Osteocyte (in vitro differentiated cells): ENCODE measurements at regions not wholly inside any gene's neighbourhood (a gene's known extent, or its start where the extent isn't known, plus 50 kb on each side); places are given as distances from the start of the nearest gene placed in this dataset.
A peak's percentile ranks its signal among the peaks of the same experiment; 100 is the strongest.

Source experiments
- DNase-seq: peaks from one replicate; pipeline ENCODE4 v3.0.0; 2021; ENCODE audit warnings: mixed read lengths; ENCODE audit not compliant: unreplicated experiment; ENCODE audit errors: extremely low spot score
- H3K27ac Mint-ChIP-seq: one replicate; pipeline ENCODE4 v1.8.0; 2021; ENCODE audit warnings: mild to moderate bottlenecking, mixed read lengths; ENCODE audit not compliant: unreplicated experiment
- H3K27me3 Mint-ChIP-seq: one replicate; pipeline ENCODE4 v1.8.0; 2021; ENCODE audit warnings: mixed read lengths; ENCODE audit not compliant: unreplicated experiment
- H3K36me3 Mint-ChIP-seq: one replicate; pipeline ENCODE4 v1.8.0; 2021; ENCODE audit warnings: mixed read lengths; ENCODE audit not compliant: unreplicated experiment
- H3K4me1 Mint-ChIP-seq: one replicate; pipeline ENCODE4 v1.8.0; 2021; ENCODE audit warnings: mixed read lengths; ENCODE audit not compliant: unreplicated experiment
- H3K4me3 Mint-ChIP-seq: one replicate; pipeline ENCODE4 v1.8.0; 2021; ENCODE audit warnings: mild to moderate bottlenecking, moderate library complexity, mixed read lengths; ENCODE audit not compliant: unreplicated experiment
- H3K9me3 Mint-ChIP-seq: one replicate; pipeline ENCODE4 v1.8.0; 2021; ENCODE audit warnings: mixed read lengths; ENCODE audit not compliant: unreplicated experiment
- TF ChIP-seq, protein P1 (sequence below): fragments of 200-600 bp; sonication (generic); IDR thresholded peaks from 2 replicates; pipeline ENCODE4 v1.5.0; 2021; ENCODE audit warnings: antibody characterized with exemption, mild to moderate bottlenecking, moderate library complexity

DNA sequence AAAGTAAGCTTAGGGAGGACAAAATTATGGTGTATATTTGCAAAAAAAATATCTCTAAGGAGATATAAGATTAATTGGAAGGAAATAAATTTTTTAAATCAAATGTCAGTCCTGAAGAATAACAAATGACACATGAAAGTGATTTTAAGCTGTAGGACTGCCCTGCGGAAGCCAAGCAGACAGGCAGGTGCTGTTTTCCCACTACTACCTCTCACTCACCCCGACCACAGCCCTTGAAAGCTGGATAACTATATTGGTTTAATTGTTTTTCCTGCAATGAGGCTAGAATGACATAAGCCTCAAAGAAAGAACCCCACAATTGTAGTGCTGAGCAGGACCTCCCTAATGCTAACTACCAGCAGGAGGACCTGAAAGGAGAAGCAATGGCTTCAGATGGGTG lies 68.6 kb upstream of the VIPR2 start:
- DNase-seq: peak; percentile 10
- H3K4me1 Mint-ChIP-seq: no peaks in the 10 kb centered on the region
- H3K9me3 Mint-ChIP-seq: peaks cover 4% of the 10 kb centered on the region
- H3K27ac Mint-ChIP-seq: no peak overlapping the region
- no peaks in the 10 kb centered on the region for H3K36me3 Mint-ChIP-seq
- H3K27me3 Mint-ChIP-seq: no peaks in the 10 kb centered on the region
- TF ChIP-seq, protein P1, sequence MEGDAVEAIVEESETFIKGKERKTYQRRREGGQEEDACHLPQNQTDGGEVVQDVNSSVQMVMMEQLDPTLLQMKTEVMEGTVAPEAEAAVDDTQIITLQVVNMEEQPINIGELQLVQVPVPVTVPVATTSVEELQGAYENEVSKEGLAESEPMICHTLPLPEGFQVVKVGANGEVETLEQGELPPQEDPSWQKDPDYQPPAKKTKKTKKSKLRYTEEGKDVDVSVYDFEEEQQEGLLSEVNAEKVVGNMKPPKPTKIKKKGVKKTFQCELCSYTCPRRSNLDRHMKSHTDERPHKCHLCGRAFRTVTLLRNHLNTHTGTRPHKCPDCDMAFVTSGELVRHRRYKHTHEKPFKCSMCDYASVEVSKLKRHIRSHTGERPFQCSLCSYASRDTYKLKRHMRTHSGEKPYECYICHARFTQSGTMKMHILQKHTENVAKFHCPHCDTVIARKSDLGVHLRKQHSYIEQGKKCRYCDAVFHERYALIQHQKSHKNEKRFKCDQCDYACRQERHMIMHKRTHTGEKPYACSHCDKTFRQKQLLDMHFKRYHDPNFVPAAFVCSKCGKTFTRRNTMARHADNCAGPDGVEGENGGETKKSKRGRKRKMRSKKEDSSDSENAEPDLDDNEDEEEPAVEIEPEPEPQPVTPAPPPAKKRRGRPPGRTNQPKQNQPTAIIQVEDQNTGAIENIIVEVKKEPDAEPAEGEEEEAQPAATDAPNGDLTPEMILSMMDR: no peak
- no peak overlapping the region for H3K4me3 Mint-ChIP-seq

DNA sequence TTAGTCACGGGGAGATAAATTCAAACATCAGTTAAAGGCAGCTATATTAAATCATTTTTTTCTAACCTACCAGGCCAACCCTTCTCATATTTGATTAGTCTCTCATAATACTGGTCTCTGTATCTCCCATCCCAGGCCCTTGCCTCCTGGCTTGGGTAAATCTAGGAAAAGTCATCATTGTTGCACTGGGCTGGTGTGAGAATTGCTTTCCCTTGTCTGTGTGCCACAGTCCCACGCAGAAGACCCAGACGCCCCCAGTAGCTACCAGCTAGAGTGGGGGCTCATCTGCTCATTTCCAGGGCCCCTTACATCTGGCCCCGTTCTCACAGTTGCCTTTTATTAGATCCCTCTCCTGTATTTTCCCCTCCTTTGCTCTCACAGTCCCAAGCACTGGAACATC lies 67.6 kb upstream of the VIPR2 start:
- no peaks in the 10 kb centered on the region for H3K27me3 Mint-ChIP-seq
- H3K4me3 Mint-ChIP-seq: no peak overlapping the region
- peaks cover 4% of the 10 kb centered on the region for H3K9me3 Mint-ChIP-seq
- DNase-seq: peak; percentile 19
- no peaks in the 10 kb centered on the region for H3K4me1 Mint-ChIP-seq
- TF ChIP-seq, protein P1: no peak
- H3K36me3 Mint-ChIP-seq: no peaks in the 10 kb centered on the region
- H3K27ac Mint-ChIP-seq: no peak overlapping the region

DNA sequence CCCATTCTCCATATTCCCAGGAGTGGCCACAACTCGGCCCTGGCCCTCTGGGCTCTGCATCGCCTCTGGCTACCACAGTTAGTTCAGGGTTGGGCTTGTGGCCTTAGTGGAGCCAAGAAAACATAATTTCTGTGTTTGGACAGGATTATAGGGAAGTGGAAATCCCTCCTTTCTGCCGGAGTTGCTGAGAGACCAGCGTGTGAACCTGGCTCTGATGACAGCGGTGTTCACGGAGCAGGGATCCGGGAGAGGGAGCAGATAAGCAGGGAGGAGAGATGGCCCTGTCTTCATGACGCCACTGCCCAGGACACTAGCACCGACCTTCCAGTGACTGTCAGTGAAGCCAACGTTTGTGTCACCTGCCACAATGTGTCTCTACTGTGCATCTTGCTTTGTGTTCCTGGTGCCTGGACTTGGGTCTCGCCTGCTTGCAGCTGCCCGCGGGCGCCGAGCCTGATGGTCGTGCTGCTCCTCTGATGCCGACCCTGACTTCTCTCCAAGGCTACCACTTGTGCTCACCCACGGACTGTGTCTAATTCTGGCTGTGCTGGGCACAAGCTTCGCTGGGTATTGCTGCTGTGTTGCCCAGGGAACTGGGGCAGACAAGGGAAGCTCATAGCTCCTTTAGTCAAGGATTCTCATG lies 67.0 kb upstream of the VIPR2 start:
- Mint-ChIP-seq H3K9me3 (peaks cover 4% of the 10 kb centered on the region), H3K4me1 (no peaks in the 10 kb centered on the region), H3K36me3 (no peaks in the 10 kb centered on the region), H3K27ac (no peak overlapping the region), H3K4me3 (no peak overlapping the region), H3K27me3 (no peaks in the 10 kb centered on the region)
- peak; percentile 78 for DNase-seq
- TF ChIP-seq, protein P1: no peak

DNA sequence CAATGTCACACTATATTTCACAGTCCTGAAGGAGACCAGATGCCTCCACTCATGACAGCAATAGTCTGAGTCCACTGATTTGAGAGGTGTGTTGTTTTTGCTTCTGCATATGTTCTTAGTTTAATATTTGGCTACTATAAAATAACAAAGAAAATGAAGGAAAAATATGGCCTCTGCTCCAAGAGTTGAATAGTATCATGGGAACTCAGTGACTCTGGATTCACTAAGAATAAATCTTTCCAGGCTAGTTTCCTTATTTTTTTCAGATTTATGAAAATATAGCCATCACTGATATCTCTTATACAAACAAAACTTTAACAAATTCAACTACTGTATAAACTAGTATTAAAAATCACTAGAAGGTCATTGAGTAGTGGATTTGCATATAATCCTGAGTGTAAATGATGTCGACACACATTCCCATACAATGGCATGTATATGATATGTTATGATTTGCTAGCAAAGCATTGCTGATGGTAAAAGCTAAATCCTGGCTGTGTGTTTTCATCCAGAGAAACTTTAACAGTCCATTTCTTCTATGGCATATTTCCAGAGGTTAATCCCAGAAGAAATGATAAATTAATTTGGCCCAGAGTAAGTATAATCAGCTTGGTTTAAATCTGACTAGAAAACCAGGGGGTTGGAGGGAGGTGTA lies 66.0 kb upstream of the VIPR2 start:
- Mint-ChIP-seq H3K9me3 (peaks cover 4% of the 10 kb centered on the region), H3K4me3 (no peak overlapping the region)

DNA sequence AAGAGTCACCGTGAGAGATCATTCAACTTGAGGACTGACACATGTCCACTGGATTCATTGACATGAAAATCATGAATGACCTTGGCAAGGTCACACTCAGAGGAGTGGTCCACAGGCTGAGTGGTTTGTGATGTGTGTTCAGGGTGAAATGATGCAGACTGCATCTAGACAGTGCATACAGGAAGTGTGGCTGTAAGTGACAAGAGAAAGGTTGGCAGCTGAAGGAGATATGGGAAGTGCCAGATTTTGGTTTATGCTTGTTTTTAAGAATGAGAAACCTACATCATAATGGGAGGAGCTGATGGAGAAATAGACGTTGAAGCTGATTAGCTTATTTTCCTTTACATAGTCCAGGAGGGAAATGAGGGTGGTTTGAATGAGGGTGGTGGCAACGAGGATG lies 64.8 kb upstream of the VIPR2 start:
- Mint-ChIP-seq H3K4me3 (no peak overlapping the region), H3K27ac (no peak overlapping the region), H3K9me3 (peaks cover 10% of the 10 kb centered on the region), H3K27me3 (no peaks in the 10 kb centered on the region), H3K4me1 (no peaks in the 10 kb centered on the region), H3K36me3 (no peaks in the 10 kb centered on the region)
- DNase-seq: no peak
- TF ChIP-seq, protein P1: no peak

More for the DNA sequence above, 66.0 kb upstream of the VIPR2 start:
- TF ChIP-seq, protein P1: no peak
- H3K27ac Mint-ChIP-seq: no peak overlapping the region
- no peaks in the 10 kb centered on the region for H3K27me3 Mint-ChIP-seq
- no peaks in the 10 kb centered on the region for H3K36me3 Mint-ChIP-seq
- DNase-seq: no peak
- H3K4me1 Mint-ChIP-seq: no peaks in the 10 kb centered on the region
